Ectodermal cell (in vitro differentiated cells): ENCODE measurements at regions not wholly inside any gene's neighbourhood (a gene's known extent, or its start where the extent isn't known, plus 50 kb on each side); places are given as distances from the start of the nearest gene placed in this dataset.

Source experiments
- H3K27ac ChIP-seq: 2 replicates; pipeline ENCODE4 v1.7.0; 2013; ENCODE audit warnings: mild to moderate bottlenecking, low read depth, low read length; ENCODE audit not compliant: insufficient read depth, poor library complexity, severe bottlenecking
- H3K27me3 ChIP-seq: 2 replicates; pipeline ENCODE4 v1.7.0; 2013; ENCODE audit warnings: mild to moderate bottlenecking, low read length; ENCODE audit not compliant: insufficient read depth, control insufficient read depth, poor library complexity, severe bottlenecking
- H3K36me3 ChIP-seq: one replicate; pipeline ENCODE4 v1.7.0; 2013; ENCODE audit warnings: low read length; ENCODE audit not compliant: control insufficient read depth, insufficient read depth
- H3K4me1 ChIP-seq: one replicate; pipeline ENCODE4 v1.7.0; 2013; ENCODE audit warnings: low read length; ENCODE audit not compliant: control insufficient read depth, insufficient read depth
- H3K4me3 ChIP-seq: 2 replicates; pipeline ENCODE4 v1.7.0; 2013; ENCODE audit warnings: low read depth, low read length, control low read depth; ENCODE audit not compliant: insufficient read depth
- H3K9me3 ChIP-seq: 2 replicates; pipeline ENCODE4 v1.7.0; 2013; ENCODE audit warnings: mild to moderate bottlenecking, low read length, moderate library complexity; ENCODE audit not compliant: control insufficient read depth
- WGBS, 2 experiments: methylation state at CpG; one replicate each; pipeline ENCODE4 v1.1.7; 2013; ENCODE audit warnings: missing lambda C conversion rate in 2 of 2; 5-methylcytosine and 5-hydroxymethylcytosine counted together

DNA sequence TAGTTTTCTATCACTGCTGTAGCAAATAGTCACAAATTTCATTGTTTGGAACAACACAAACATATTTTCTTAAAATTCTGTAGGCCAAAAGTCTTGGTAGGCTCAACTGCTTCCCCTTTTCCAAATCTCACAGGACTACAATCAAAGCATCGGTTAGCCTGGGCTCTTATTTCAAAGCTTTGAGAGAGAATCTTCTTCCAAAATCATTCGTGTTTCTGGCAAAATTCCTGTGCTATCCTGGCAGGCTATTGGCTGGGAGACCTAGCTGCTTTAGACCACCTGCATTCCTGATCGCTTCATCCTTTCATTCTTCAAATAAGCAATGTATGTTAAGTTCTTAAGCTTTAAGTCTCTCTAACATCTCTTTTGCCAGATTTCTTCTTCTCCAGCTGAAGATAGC, 629.8 kb upstream of the CDH18 start:
- Histone ChIP-seq H3K27ac (no peak overlapping the region), H3K4me1 (no peaks in the 10 kb centered on the region), H3K9me3 (no peaks in the 10 kb centered on the region), H3K36me3 (no peaks in the 10 kb centered on the region), H3K4me3 (no peak overlapping the region), H3K27me3 (no peaks in the 10 kb centered on the region)
- WGBS, 2 experiments, result 71 to 84% methylated on average over 3 of the region's 3 CpGs

DNA sequence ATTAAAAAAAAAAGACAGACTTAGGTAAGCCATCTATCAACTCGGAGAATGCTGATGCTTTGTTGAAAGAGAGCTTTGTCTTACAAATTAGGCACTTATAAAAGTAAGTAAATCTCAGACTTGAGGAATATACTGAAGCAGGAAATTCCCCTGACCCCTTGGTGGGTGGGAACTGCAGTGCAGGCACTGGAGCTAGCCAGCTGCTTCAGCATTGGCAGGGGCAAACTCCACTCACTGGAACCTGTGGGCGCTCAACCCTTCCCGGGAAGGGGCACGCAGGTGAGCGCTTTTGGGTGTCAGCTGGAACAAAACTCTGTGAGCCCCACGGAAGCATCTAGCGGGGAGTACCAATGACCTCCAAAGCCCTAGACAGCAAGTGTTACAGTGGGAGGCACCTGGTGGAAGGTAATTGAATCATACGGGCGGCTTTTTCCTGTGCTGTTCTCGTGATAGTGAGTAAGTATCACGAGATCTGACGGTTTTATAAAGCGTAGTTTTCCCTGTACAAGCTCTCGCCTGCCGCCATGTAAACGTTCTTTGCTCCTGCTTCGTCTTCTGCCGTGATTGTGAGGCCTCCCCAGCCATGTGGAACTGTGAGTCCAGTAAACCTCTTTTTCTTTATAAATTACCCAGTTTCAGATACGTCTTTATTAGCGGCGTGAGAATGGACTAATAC, 628.0 kb upstream of the CDH18 start:
- no peaks in the 10 kb centered on the region for H3K27me3 ChIP-seq
- H3K36me3 ChIP-seq, result no peaks in the 10 kb centered on the region
- no peaks in the 10 kb centered on the region for H3K9me3 ChIP-seq
- H3K4me1 ChIP-seq, result no peaks in the 10 kb centered on the region
- H3K4me3 ChIP-seq, result no peak overlapping the region
- 91 to 96% methylated on average over 21 of the region's 21 CpGs for WGBS, 2 experiments
- H3K27ac ChIP-seq, result no peak overlapping the region

DNA sequence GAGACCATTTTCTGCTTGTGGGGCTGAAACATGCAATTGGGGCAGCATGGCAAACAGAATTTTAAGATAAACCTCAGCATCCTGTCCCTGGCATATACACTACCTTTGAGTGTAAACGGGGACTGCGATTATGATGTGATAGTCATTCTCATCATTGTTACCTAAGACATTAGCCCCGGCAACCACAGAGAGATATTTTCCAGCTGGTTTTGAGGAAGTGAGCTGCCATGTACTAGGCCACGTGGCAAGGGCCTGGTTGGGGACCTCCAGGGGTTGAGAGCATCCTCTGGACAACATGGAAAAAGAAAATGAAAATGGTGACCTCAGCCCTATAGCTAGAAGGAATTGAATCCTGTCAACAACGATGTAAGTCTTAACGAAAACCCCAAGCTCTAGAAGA, 623.6 kb upstream of the CDH18 start:
- no peak overlapping the region for H3K27ac ChIP-seq
- WGBS, 2 experiments, result 97% methylated on average over 6 of the region's 6 CpGs
- no peaks in the 10 kb centered on the region for H3K27me3 ChIP-seq
- peaks cover 8% of the 10 kb centered on the region for H3K4me1 ChIP-seq
- H3K4me3 ChIP-seq, result no peak overlapping the region
- no peaks in the 10 kb centered on the region for H3K36me3 ChIP-seq
- no peaks in the 10 kb centered on the region for H3K9me3 ChIP-seq

DNA sequence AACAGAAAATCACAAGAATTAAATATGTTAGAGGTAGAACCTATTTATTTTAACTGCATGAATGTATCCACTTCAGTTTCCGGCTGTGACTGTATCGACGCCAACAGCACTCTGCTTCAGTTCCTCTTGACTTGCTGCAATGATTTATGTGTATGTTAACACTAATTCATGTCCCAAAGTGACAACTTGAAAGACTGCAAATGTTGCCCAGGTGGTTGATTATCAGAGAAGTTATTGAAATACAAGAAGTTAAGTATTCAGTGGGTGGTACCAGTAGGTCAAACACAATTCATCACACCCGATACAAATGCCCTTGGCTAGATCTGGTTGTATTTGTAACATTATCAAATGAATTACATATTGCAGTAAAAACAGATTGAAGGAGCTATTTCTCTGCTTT, 622.7 kb upstream of the CDH18 start:
- no peaks in the 10 kb centered on the region for H3K9me3 ChIP-seq
- no peak overlapping the region for H3K4me3 ChIP-seq
- WGBS, 2 experiments, result 93 to 96% methylated on average over 3 to 4 of the region's 4 CpGs
- peaks cover 8% of the 10 kb centered on the region for H3K4me1 ChIP-seq
- no peaks in the 10 kb centered on the region for H3K27me3 ChIP-seq
- no peaks in the 10 kb centered on the region for H3K36me3 ChIP-seq
- no peak overlapping the region for H3K27ac ChIP-seq

DNA sequence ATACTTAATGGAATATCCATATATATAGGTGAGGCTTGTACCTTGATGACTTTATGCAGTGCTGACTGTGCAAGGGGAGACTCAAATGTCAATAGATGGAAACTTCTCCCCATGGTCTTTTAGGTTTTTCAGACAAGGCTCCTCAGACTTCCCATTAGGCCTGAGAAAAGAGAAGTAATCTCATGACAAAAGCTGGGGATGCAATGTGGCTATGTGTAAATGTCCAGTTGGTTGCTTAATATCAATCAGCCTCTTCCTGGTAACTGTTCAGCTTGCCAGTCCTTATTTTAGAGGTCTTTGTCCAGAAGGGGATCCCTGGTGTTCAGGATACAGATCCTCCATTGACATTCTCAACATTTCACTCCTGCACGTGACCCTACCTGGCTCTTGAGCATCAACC, 621.1 kb upstream of the CDH18 start:
- Histone ChIP-seq H3K4me3 (no peak overlapping the region), H3K27me3 (no peaks in the 10 kb centered on the region), H3K36me3 (no peaks in the 10 kb centered on the region), H3K4me1 (peaks cover 8% of the 10 kb centered on the region), H3K9me3 (no peaks in the 10 kb centered on the region), H3K27ac (no peak overlapping the region)
- 84 to 95% methylated on average over 1 of the region's 1 CpG for WGBS, 2 experiments

DNA sequence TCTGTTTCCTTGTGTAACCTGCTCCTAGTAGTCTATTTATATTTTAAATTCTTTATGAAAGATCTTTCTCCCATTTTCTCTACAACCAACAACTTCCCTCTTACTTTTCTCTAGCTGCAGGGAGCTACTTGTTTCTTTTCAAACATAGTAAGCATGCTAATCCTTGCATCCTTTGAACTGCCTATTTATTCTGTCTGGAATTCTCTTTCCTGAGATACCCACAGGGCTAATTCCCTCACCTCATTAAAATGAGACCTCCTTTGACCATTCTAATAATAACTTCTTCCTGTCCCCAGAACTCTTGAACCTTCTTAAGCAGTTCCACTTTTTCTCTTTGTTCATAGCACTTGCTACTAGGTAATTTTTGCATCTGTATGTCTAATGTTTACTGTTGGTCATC, 620.6 kb upstream of the CDH18 start:
- Histone ChIP-seq H3K27ac (no peak overlapping the region), H3K4me3 (no peak overlapping the region), H3K9me3 (no peaks in the 10 kb centered on the region)

DNA sequence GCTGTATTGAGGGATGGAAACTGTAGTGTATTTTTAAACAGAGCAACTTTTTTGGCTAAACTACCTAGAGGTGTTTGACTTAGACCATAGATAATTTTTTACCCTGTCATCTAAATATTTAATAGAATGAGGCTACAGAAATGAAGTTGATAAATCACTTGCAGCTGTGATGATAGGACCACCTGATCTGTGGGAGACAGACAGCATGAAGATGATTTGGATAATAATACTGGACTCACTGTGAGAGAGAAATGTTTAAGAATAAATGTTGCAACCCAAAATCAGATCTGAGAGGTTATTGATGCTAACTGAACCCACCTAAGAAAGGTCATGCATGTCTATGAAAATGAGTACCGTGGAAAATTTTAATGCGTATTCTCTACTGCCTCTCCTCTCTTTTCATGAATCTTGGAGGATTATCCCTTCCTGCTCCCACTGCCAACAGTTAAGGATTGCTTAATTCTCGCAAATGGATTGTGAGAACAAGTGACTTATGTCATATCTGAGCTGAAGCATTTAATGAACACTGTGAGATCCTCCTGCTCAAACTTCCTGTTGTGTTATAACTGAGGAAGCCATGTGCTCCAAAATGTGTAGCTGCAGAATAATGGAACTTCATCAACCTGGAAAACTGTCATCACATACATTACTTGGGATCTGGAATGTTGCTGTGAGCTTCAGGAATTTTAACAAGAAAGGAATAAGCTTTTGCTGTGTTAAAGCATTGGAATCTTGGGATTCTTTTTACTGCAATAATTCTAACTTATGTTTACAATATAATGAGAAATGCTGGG, 617.9 kb upstream of the CDH18 start:
- Histone ChIP-seq H3K4me3 (no peak overlapping the region), H3K9me3 (no peaks in the 10 kb centered on the region), H3K4me1 (peaks cover 8% of the 10 kb centered on the region), H3K27ac (no peak overlapping the region), H3K27me3 (no peaks in the 10 kb centered on the region), H3K36me3 (no peaks in the 10 kb centered on the region)
- WGBS, 2 experiments, result 95 to 100% methylated on average over 3 of the region's 3 CpGs

More for the DNA sequence above, 620.6 kb upstream of the CDH18 start:
- Histone ChIP-seq H3K27me3 (no peaks in the 10 kb centered on the region), H3K36me3 (no peaks in the 10 kb centered on the region), H3K4me1 (peaks cover 8% of the 10 kb centered on the region)

DNA sequence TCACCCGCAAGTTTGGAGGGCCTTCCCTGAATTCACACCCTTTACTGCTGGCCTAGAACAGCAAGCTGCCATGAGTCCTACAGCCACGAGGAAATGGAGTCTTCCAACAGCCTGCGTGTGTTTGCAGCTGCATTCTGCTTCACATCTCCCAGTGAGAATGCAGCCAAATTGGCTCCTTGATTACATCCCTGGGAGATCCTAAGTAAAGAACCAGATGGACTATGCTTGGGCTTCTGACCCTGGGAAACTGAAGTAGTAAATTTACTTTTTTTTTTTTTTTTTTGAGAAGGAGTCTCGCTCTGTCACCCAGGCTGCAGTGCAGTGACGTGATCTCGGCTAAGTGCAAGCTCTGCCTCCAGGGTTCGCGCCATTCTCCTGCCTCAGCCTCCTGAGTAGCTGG, 617.0 kb upstream of the CDH18 start:
- H3K4me3 ChIP-seq, result no peak overlapping the region
- no peaks in the 10 kb centered on the region for H3K9me3 ChIP-seq
- no peak overlapping the region for H3K27ac ChIP-seq
- no peaks in the 10 kb centered on the region for H3K36me3 ChIP-seq
- H3K4me1 ChIP-seq, result peaks cover 8% of the 10 kb centered on the region
- H3K27me3 ChIP-seq, result no peaks in the 10 kb centered on the region
- WGBS, 2 experiments, result 90 to 95% methylated on average over 8 of the region's 8 CpGs

DNA sequence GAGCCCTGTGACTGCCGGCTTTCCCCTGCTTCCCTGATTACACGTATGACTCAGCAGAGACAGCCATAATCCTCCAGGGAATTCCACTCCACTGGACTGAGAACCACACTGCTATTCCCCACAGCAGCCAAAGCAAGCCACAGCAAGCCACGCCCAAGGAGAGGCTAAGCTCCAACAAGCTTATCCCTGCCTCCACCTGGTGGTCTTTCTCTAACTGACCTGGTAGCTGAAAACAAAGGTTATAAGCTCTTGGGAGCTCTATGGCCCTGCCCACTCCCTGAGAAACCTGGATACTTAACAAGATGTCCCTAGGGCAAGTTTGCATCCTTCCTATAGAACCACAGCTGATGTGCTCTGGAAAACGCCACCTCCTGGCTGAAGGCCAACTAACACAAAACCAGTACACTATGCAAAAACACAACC, 613.7 kb upstream of the CDH18 start:
- H3K36me3 ChIP-seq, result no peaks in the 10 kb centered on the region
- H3K9me3 ChIP-seq, result no peaks in the 10 kb centered on the region
- H3K4me3 ChIP-seq, result no peak overlapping the region
- no peak overlapping the region for H3K27ac ChIP-seq
- H3K27me3 ChIP-seq, result no peaks in the 10 kb centered on the region
- H3K4me1 ChIP-seq, result peaks cover 5% of the 10 kb centered on the region
- WGBS, 2 experiments, result 84 to 89% methylated on average over 4 of the region's 4 CpGs

DNA sequence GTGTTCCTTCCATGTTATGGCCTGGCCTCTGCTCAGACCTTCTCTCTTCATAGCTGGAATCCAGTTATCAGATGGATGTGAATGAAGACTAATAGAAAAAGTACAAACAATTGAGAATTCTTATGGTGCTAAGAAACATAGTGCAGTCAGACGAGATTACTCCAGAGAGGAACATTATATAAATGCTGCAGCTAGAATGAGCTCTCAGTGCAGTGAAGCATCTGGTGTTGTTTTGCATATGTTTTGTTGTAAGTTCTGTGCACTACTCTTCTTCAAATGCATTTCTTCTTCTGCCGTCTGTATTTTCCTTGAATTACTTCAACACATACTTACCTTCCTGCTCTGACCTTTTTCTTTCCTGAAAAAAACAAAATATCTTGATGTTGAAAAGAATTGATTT, 602.4 kb upstream of the CDH18 start:
- H3K36me3 ChIP-seq, result no peaks in the 10 kb centered on the region
- H3K27ac ChIP-seq, result no peak overlapping the region
- H3K4me3 ChIP-seq, result no peak overlapping the region
- no peaks in the 10 kb centered on the region for H3K27me3 ChIP-seq
- H3K4me1 ChIP-seq, result no peaks in the 10 kb centered on the region
- WGBS, 2 experiments, result 94 to 100% methylated on average over 1 to 2 of the region's 2 CpGs
- no peaks in the 10 kb centered on the region for H3K9me3 ChIP-seq
